ENCODE measurements at regions not wholly inside any gene's neighbourhood (a gene's known extent, or its start where the extent isn't known, plus 50 kb on each side); places are given as distances from the start of the nearest gene placed in this dataset.

- no peaks in the 10 kb centered on the region for H3K4me1 ChIP-seq (ENCODE audit: insufficient read depth, low read length)
- no peaks in the 10 kb centered on the region for H3K27me3 ChIP-seq (ENCODE audit: control insufficient read depth in 1 of 2, insufficient read depth in 2 of 2, low read length in 2 of 2)
- H3K27ac ChIP-seq (ENCODE audit: low read depth in 1 of 2, low read length in 2 of 2) = no peak overlapping the region
- no peaks in the 10 kb centered on the region for H3K4me1 Mint-ChIP-seq (ENCODE audit: low read depth)
- no peaks in the 10 kb centered on the region for H3K9me3 ChIP-seq (ENCODE audit: control insufficient read depth in 1 of 2, insufficient read depth in 1 of 2, low read length in 2 of 2)
- peaks cover 20% of the 10 kb centered on the region for H3K27me3 Mint-ChIP-seq
- CTCF ChIA-PET = no interaction called here
- H3K36me3 Mint-ChIP-seq (ENCODE audit: low read depth) = no peaks in the 10 kb centered on the region
- no peak overlapping the region for H3K4me3 Mint-ChIP-seq
- H3K36me3 ChIP-seq (ENCODE audit: insufficient read depth, low read length) = no peaks in the 10 kb centered on the region
- no peak for DNase-seq
- H3K27ac Mint-ChIP-seq = no peak overlapping the region
- ATAC-seq (ENCODE audit: poor library complexity) = no peak
- no peak overlapping the region for H3K4me3 ChIP-seq (ENCODE audit: low read length)
- H3K9me3 Mint-ChIP-seq = no peaks in the 10 kb centered on the region
- POLR2A ChIA-PET = no interaction called here
- TF ChIP-seq, protein P1, sequence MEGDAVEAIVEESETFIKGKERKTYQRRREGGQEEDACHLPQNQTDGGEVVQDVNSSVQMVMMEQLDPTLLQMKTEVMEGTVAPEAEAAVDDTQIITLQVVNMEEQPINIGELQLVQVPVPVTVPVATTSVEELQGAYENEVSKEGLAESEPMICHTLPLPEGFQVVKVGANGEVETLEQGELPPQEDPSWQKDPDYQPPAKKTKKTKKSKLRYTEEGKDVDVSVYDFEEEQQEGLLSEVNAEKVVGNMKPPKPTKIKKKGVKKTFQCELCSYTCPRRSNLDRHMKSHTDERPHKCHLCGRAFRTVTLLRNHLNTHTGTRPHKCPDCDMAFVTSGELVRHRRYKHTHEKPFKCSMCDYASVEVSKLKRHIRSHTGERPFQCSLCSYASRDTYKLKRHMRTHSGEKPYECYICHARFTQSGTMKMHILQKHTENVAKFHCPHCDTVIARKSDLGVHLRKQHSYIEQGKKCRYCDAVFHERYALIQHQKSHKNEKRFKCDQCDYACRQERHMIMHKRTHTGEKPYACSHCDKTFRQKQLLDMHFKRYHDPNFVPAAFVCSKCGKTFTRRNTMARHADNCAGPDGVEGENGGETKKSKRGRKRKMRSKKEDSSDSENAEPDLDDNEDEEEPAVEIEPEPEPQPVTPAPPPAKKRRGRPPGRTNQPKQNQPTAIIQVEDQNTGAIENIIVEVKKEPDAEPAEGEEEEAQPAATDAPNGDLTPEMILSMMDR (IDR thresholded peaks at IDR 0.05) = no peak
- intact Hi-C loops (cut with DNase I, micrococcal nuclease) = no loop called here
Measured at GRCh38 chr17:37824534-37825485, 80.0 kb upstream of the HNF1B start.

DNA sequence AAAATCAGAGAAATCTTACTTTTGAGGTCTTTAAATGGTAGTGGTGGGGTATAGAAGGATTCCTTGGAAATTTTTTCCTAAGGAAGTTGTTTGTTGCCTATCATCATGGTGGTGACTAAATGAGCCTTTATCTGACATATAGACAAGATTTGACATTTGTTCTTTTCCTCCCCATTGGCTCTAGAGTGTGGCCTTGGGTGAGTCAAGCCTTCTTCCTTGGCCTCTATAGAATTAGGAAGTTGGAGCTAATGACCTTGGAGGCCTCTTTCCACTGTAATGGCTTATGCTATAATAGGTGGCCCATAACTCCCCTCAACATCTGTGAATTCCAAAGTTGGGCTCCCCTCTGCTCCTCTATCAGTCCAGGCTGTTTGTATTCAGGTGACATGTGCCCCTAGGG is 79.1 kb upstream of the HNF1B start:
- H3K4me3 ChIP-seq (ENCODE audit: low read length) = no peak overlapping the region
- intact Hi-C loops (cut with DNase I, micrococcal nuclease) = no loop called here
- POLR2A ChIA-PET = no interaction called here
- ATAC-seq (ENCODE audit: poor library complexity) (no peak), DNase-seq (no peak)
- Mint-ChIP-seq H3K27ac (no peak overlapping the region), H3K4me3 (no peak overlapping the region), H3K9me3 (no peaks in the 10 kb centered on the region), H3K4me1 (ENCODE audit: low read depth) (no peaks in the 10 kb centered on the region), H3K36me3 (ENCODE audit: low read depth) (no peaks in the 10 kb centered on the region), H3K27me3 (peaks cover 20% of the 10 kb centered on the region)
- CTCF ChIA-PET = no interaction called here
- H3K4me1 ChIP-seq (ENCODE audit: insufficient read depth, low read length) = no peaks in the 10 kb centered on the region
- H3K27me3 ChIP-seq (ENCODE audit: control insufficient read depth in 1 of 2, insufficient read depth in 2 of 2, low read length in 2 of 2) = no peaks in the 10 kb centered on the region
- H3K9me3 ChIP-seq (ENCODE audit: control insufficient read depth in 1 of 2, insufficient read depth in 1 of 2, low read length in 2 of 2) = no peaks in the 10 kb centered on the region
- H3K36me3 ChIP-seq (ENCODE audit: insufficient read depth, low read length) = no peaks in the 10 kb centered on the region
- no peak overlapping the region for H3K27ac ChIP-seq (ENCODE audit: low read depth in 1 of 2, low read length in 2 of 2)
- TF ChIP-seq, protein P1 (IDR thresholded peaks at IDR 0.05) = no peak

GRCh38 chr17:37820995-37821713 is 76.3 kb upstream of the HNF1B start:
- TF ChIP-seq, protein P1 (IDR thresholded peaks at IDR 0.05) = no peak
- intact Hi-C loops (cut with DNase I, micrococcal nuclease) = no loop called here
- Histone ChIP-seq H3K27ac (ENCODE audit: low read depth in 1 of 2, low read length in 2 of 2) (no peak overlapping the region), H3K27me3 (ENCODE audit: control insufficient read depth in 1 of 2, insufficient read depth in 2 of 2, low read length in 2 of 2) (no peaks in the 10 kb centered on the region), H3K4me3 (ENCODE audit: low read length) (no peak overlapping the region), H3K36me3 (ENCODE audit: insufficient read depth, low read length) (no peaks in the 10 kb centered on the region), H3K4me1 (ENCODE audit: insufficient read depth, low read length) (no peaks in the 10 kb centered on the region), H3K9me3 (ENCODE audit: control insufficient read depth in 1 of 2, insufficient read depth in 1 of 2, low read length in 2 of 2) (no peaks in the 10 kb centered on the region)
- H3K27ac Mint-ChIP-seq = no peak overlapping the region
- H3K27me3 Mint-ChIP-seq = peaks cover 13% of the 10 kb centered on the region
- no peak for ATAC-seq (ENCODE audit: poor library complexity)
- no peak overlapping the region for H3K4me3 Mint-ChIP-seq
- H3K9me3 Mint-ChIP-seq = no peaks in the 10 kb centered on the region
- DNase-seq = no peak
- H3K36me3 Mint-ChIP-seq (ENCODE audit: low read depth) = no peaks in the 10 kb centered on the region
- POLR2A ChIA-PET = no interaction called here
- H3K4me1 Mint-ChIP-seq (ENCODE audit: low read depth) = no peaks in the 10 kb centered on the region
- CTCF ChIA-PET = no interaction called here
